ENCODE measurements at regions not wholly inside any gene's neighbourhood (a gene's known extent, or its start where the extent isn't known, plus 50 kb on each side); places are given as distances from the start of the nearest gene placed in this dataset.

GRCh38 chr16:49918257-49918656 is 62.3 kb upstream of the ZNF423 start:
- TF ChIP-seq CTCF (IDR thresholded peaks at IDR 0.05) = no peak
- TF ChIP-seq POLR2A (IDR thresholded peaks at IDR 0.05) = no peak
